IMR-90 (cell line): ENCODE measurements at regions not wholly inside any gene's neighbourhood (a gene's known extent, or its start where the extent isn't known, plus 50 kb on each side); places are given as distances from the start of the nearest gene placed in this dataset.

ENCODE experiments used
- ATAC-seq: fragments of 200-7000 bp; cut with Tn5 transposase; 2 replicates; pipeline ENCODE4 v1.9.1; 2020; ENCODE audit warnings: low read depth, mild to moderate bottlenecking, moderate library complexity
- BruUV-seq: library from RNA; stranded (reverse); fragments of 400-500 nt; replicated peaks from 2 replicates; lab custom pipeline; 2021; lab: Mats Ljungman, UMichigan
- CTCF ChIA-PET: fragments of 300-600 bp; formaldehyde crosslinking; extraction: SDS; loops from one replicate; lab custom pipeline; 2021; ENCODE audit warnings: antibody characterized with exemption; lab: Yijun Ruan, JAX
- POLR2A ChIA-PET: fragments of 300-600 bp; sonication (Branson Sonifier 250); formaldehyde crosslinking; loops from one replicate; lab custom pipeline; 2022; ENCODE audit warnings: antibody characterized with exemption; ENCODE audit not compliant: unreplicated experiment; lab: Charles Lee
- DNase-seq: peaks from one replicate; pipeline ENCODE4 v3.0.0; 2013
- H2AFZ ChIP-seq: replicated peaks from 2 replicates; pipeline ENCODE3; 2013; ENCODE audit warnings: low read length, mild to moderate bottlenecking; ENCODE audit not compliant: poor library complexity
- H2AK5ac ChIP-seq: 2 replicates; pipeline ENCODE4 v1.6.1; 2013; ENCODE audit warnings: low read depth, low read length, inconsistent platforms
- H2AK9ac ChIP-seq: replicated peaks from 2 replicates; pipeline ENCODE3; 2013; ENCODE audit warnings: mild to moderate bottlenecking, low read depth, low read length, moderate library complexity; ENCODE audit not compliant: poor library complexity
- H2BK120ac ChIP-seq: 2 replicates; pipeline ENCODE4 v1.6.1; 2013; ENCODE audit warnings: low read depth, low read length, inconsistent platforms
- H2BK15ac ChIP-seq: 3 replicates; pipeline ENCODE4 v1.6.1; 2013; ENCODE audit warnings: low read depth, low read length, inconsistent platforms
- H2BK20ac ChIP-seq: 2 replicates; pipeline ENCODE4 v1.6.1; 2013; ENCODE audit warnings: low read depth, mild to moderate bottlenecking, inconsistent platforms, low read length, moderate library complexity
- H2BK5ac ChIP-seq: 2 replicates; pipeline ENCODE4 v1.6.1; 2013; ENCODE audit warnings: mild to moderate bottlenecking, low read depth, low read length, inconsistent platforms; ENCODE audit not compliant: poor library complexity, severe bottlenecking
- H3K14ac ChIP-seq: replicated peaks from 2 replicates; pipeline ENCODE4 v1.6.1; 2013; ENCODE audit warnings: low read depth, low read length, inconsistent platforms
- H3K18ac ChIP-seq: 2 replicates; pipeline ENCODE4 v1.6.1; 2013; ENCODE audit warnings: low read depth, low read length, control low read depth
- H3K23ac ChIP-seq: 2 replicates; pipeline ENCODE4 v1.6.1; 2013; ENCODE audit warnings: low read depth, low read length, inconsistent platforms
- H3K27ac ChIP-seq: 2 replicates; pipeline ENCODE4 v1.5.1; 2013; ENCODE audit warnings: mild to moderate bottlenecking, control low read depth, low read length; ENCODE audit not compliant: insufficient read depth
- H3K27me3 ChIP-seq: 2 replicates; pipeline ENCODE4 v1.6.1; 2013; ENCODE audit warnings: low read length; ENCODE audit not compliant: control insufficient read depth, insufficient read depth
- H3K36me3 ChIP-seq: 2 replicates; pipeline ENCODE4 v1.6.1; 2013; ENCODE audit warnings: low read length, mixed read lengths; ENCODE audit not compliant: control insufficient read depth, insufficient read depth
- H3K4ac ChIP-seq: 2 replicates; pipeline ENCODE4 v1.6.1; 2013; ENCODE audit warnings: low read depth, low read length, inconsistent platforms
- H3K4me1 ChIP-seq: 2 replicates; pipeline ENCODE4 v1.6.1; 2013; ENCODE audit warnings: low read length, mixed read lengths; ENCODE audit not compliant: control insufficient read depth, insufficient read depth
- H3K4me2 ChIP-seq: 2 replicates; pipeline ENCODE4 v1.6.1; 2013; ENCODE audit warnings: low read depth, mild to moderate bottlenecking, control low read depth, low read length, moderate library complexity
- H3K4me3 ChIP-seq: 2 replicates; pipeline ENCODE4 v1.5.1; 2013; ENCODE audit warnings: low read depth, mild to moderate bottlenecking, control low read depth, low read length, moderate library complexity; ENCODE audit not compliant: insufficient read depth
- H3K56ac ChIP-seq: 2 replicates; pipeline ENCODE4 v1.6.1; 2013; ENCODE audit warnings: low read length, inconsistent platforms; ENCODE audit not compliant: insufficient read depth; ENCODE audit errors: extremely low read depth
- H3K79me1 ChIP-seq, 2 experiments: 2 replicates each; pipeline ENCODE4 v1.6.1; 2013; ENCODE audit warnings: low read length in 2 of 2, inconsistent platforms in 1 of 2, low read depth in 1 of 2
- H3K9ac ChIP-seq: 2 replicates; pipeline ENCODE4 v1.6.1; 2013; ENCODE audit warnings: low read depth, low read length, control low read depth
- H3K9me1 ChIP-seq: 2 replicates; pipeline ENCODE4 v1.6.1; 2013; ENCODE audit warnings: low read length, inconsistent platforms; ENCODE audit not compliant: insufficient read depth
- H3K9me3 ChIP-seq: 2 replicates; pipeline ENCODE4 v1.6.1; 2013; ENCODE audit warnings: low read length; ENCODE audit not compliant: control insufficient read depth, insufficient read depth
- H4K20me1 ChIP-seq: 2 replicates; pipeline ENCODE4 v1.6.1; 2013; ENCODE audit warnings: low read length, inconsistent platforms; ENCODE audit not compliant: insufficient read depth
- H4K5ac ChIP-seq: 2 replicates; pipeline ENCODE4 v1.6.1; 2013; ENCODE audit warnings: mild to moderate bottlenecking, low read depth, low read length, control low read depth
- H4K8ac ChIP-seq, 2 experiments: 2 replicates each; pipeline ENCODE4 v1.6.1; 2013; ENCODE audit warnings: low read depth in 2 of 2, low read length in 2 of 2, control low read depth in 1 of 2, inconsistent platforms in 1 of 2
- H4K91ac ChIP-seq: 2 replicates; pipeline ENCODE4 v1.6.1; 2013; ENCODE audit warnings: low read depth, low read length, inconsistent platforms; ENCODE audit not compliant: insufficient read depth
- BHLHE40 ChIP-seq: fragments of 150-350 bp; IDR thresholded peaks from 2 replicates; pipeline ENCODE4 v1.6.1; 2016; ENCODE audit warnings: mild to moderate bottlenecking, low read depth, low read length
- CEBPB ChIP-seq: IDR thresholded peaks from 2 replicates; pipeline ENCODE4 v1.6.1; 2012; ENCODE audit warnings: low read depth, low read length, improper control_type of control experiment
- CHD1 ChIP-seq: IDR thresholded peaks from 2 replicates; pipeline ENCODE4 v1.6.1; 2012; ENCODE audit warnings: low read depth, low read length, improper control_type of control experiment
- FOS ChIP-seq: fragments of 150-350 bp; IDR thresholded peaks from 2 replicates; pipeline ENCODE4 v1.6.1; 2016; ENCODE audit warnings: low read depth, low read length
- MAZ ChIP-seq: IDR thresholded peaks from 2 replicates; pipeline ENCODE4 v1.6.1; 2012; ENCODE audit warnings: low read depth, mild to moderate bottlenecking, low read length, improper control_type of control experiment, moderate library complexity, borderline replicate concordance
- MXI1 ChIP-seq: IDR thresholded peaks from 2 replicates; pipeline ENCODE4 v1.6.1; 2012; ENCODE audit warnings: low read depth, mild to moderate bottlenecking, low read length, moderate library complexity, borderline replicate concordance
- NFE2L2 ChIP-seq: fragments of 150-350 bp; IDR thresholded peaks from 2 replicates; pipeline ENCODE4 v1.6.1; 2016; ENCODE audit warnings: low read depth, mild to moderate bottlenecking, low read length
- POLR2A ChIP-seq: IDR thresholded peaks from 2 replicates; pipeline ENCODE4 v1.6.1; 2012; ENCODE audit warnings: mild to moderate bottlenecking, low read depth, low read length
- RAD21 ChIP-seq: IDR thresholded peaks from 2 replicates; pipeline ENCODE4 v1.6.1; 2012; ENCODE audit warnings: low read length, improper control_type of control experiment
- RFX5 ChIP-seq: IDR thresholded peaks from 2 replicates; pipeline ENCODE4 v1.8.0; 2012; ENCODE audit warnings: low read depth, mild to moderate bottlenecking, low read length, moderate library complexity
- WGBS, 2 experiments: methylation state at CpG; one replicate each; pipeline versions ENCODE4 v1.1.5 to v1.1.7; 2013; ENCODE audit warnings: missing lambda C conversion rate in 2 of 2; ENCODE audit not compliant: insufficient read length in 1 of 2; ENCODE audit errors: extremely low coverage in 2 of 2; 5-methylcytosine and 5-hydroxymethylcytosine counted together
- dilution Hi-C: fragments of 300-500 bp; cut with HindIII; formaldehyde crosslinking; loops from one replicate; pipeline ENCODE4 v1.14.3; 2018; ENCODE audit warnings: low sequenced_read_pairs; ENCODE audit not compliant: unreplicated experiment
- in situ Hi-C: fragments of 300-500 bp; cut with MboI; formaldehyde crosslinking; loops from 3 replicates; pipeline ENCODE4 v1.14.3; 2019; ENCODE audit warnings: low sequenced_read_pairs, inconsistent platforms, mixed read lengths
- intact Hi-C: fragments of 100-400 bp; cut with micrococcal nuclease; formaldehyde crosslinking; loops from 2 replicates; pipeline ENCODE4 v1.10.0; 2022
- TF ChIP-seq, protein P1 (sequence below): conservative IDR thresholded peaks from 2 replicates; pipeline ENCODE4 v1.5.1; 2012; ENCODE audit warnings: mild to moderate bottlenecking, low read depth, low read length, improper control_type of control experiment
- TF ChIP-seq, protein P2 (sequence below): fragments of 150-350 bp; IDR thresholded peaks from 2 replicates; pipeline ENCODE4 v1.6.1; 2016; ENCODE audit warnings: low read depth, mild to moderate bottlenecking, low read length, moderate library complexity, borderline replicate concordance
- TF ChIP-seq, protein P3 (sequence below): fragments of 150-350 bp; IDR thresholded peaks from 2 replicates; pipeline ENCODE4 v1.6.1; 2017; ENCODE audit warnings: mild to moderate bottlenecking, antibody characterized with exemption, low read length, low read depth

DNA sequence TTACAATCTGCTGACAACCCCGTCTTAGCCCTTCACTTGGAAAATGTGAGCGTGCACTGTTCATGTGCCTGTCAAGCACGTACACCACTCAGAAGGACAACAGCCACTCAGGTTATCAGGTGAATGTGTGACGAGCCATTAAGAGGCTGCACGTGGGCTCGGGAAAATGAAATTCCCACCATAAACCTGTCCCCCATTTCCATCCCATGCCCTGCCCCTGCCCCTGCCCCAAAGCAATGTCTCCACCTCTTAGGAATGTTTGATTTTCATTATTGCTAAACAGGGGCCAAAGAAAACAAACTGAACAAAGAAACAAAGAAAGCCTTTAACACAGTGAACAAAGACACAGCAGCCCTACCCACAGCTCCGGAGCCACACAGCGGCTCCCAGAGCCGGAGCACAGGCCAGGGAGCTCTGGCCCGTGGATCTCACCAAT lies 90.5 kb downstream of the TMEM18 start:
- Histone ChIP-seq H3K14ac (no peak overlapping the region), H3K4me1 (no peaks in the 10 kb centered on the region), H3K23ac (no peak overlapping the region), H3K4me3 (no peak overlapping the region), H2AFZ (no peak overlapping the region), H3K36me3 (no peaks in the 10 kb centered on the region), H4K5ac (no peak overlapping the region), H3K79me1 (no peaks in the 10 kb centered on the region), H4K8ac (no peak overlapping the region), H2BK5ac (no peak overlapping the region), H4K20me1 (no peaks in the 10 kb centered on the region), H2AK5ac (no peak overlapping the region), H3K9me1 (no peaks in the 10 kb centered on the region), H2BK15ac (no peak overlapping the region), H2BK20ac (no peak overlapping the region), H4K91ac (no peak overlapping the region), H3K27ac (no peak overlapping the region), H3K4me2 (no peak overlapping the region), H3K4ac (no peak overlapping the region), H3K9ac (no peak overlapping the region), H3K56ac (no peak overlapping the region), H3K27me3 (no peaks in the 10 kb centered on the region), H3K18ac (no peak overlapping the region), H3K9me3 (peaks cover 42% of the 10 kb centered on the region), H2BK120ac (no peak overlapping the region), H2AK9ac (no peak overlapping the region)
- intact Hi-C loops (no loop called here), in situ Hi-C loops (no loop called here), dilution Hi-C loops (no loop called here)
- TF ChIP-seq CEBPB (no peak), MXI1 (no peak), FOS (no peak), RAD21 (no peak), RFX5 (no peak), BHLHE40 (no peak), POLR2A (no peak), NFE2L2 (no peak), CHD1 (no peak), MAZ (no peak)
- TF ChIP-seq, protein P1, sequence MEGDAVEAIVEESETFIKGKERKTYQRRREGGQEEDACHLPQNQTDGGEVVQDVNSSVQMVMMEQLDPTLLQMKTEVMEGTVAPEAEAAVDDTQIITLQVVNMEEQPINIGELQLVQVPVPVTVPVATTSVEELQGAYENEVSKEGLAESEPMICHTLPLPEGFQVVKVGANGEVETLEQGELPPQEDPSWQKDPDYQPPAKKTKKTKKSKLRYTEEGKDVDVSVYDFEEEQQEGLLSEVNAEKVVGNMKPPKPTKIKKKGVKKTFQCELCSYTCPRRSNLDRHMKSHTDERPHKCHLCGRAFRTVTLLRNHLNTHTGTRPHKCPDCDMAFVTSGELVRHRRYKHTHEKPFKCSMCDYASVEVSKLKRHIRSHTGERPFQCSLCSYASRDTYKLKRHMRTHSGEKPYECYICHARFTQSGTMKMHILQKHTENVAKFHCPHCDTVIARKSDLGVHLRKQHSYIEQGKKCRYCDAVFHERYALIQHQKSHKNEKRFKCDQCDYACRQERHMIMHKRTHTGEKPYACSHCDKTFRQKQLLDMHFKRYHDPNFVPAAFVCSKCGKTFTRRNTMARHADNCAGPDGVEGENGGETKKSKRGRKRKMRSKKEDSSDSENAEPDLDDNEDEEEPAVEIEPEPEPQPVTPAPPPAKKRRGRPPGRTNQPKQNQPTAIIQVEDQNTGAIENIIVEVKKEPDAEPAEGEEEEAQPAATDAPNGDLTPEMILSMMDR: no peak
- TF ChIP-seq, protein P2, sequence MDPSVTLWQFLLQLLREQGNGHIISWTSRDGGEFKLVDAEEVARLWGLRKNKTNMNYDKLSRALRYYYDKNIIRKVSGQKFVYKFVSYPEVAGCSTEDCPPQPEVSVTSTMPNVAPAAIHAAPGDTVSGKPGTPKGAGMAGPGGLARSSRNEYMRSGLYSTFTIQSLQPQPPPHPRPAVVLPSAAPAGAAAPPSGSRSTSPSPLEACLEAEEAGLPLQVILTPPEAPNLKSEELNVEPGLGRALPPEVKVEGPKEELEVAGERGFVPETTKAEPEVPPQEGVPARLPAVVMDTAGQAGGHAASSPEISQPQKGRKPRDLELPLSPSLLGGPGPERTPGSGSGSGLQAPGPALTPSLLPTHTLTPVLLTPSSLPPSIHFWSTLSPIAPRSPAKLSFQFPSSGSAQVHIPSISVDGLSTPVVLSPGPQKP: no peak
- TF ChIP-seq, protein P3, sequence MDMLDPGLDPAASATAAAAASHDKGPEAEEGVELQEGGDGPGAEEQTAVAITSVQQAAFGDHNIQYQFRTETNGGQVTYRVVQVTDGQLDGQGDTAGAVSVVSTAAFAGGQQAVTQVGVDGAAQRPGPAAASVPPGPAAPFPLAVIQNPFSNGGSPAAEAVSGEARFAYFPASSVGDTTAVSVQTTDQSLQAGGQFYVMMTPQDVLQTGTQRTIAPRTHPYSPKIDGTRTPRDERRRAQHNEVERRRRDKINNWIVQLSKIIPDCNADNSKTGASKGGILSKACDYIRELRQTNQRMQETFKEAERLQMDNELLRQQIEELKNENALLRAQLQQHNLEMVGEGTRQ: no peak
- WGBS, 2 experiments: 11% methylated on average over 3 of the region's 10 CpGs; no CpG with 5 or more reads in 1 of the 2 experiments
- no peak for ATAC-seq
- ChIA-PET POLR2A (no interaction called here), CTCF (no interaction called here)
- DNase-seq: no peak
- no TSS peak for BruUV-seq
